H1 (cell line): ENCODE measurements at regions not wholly inside any gene's neighbourhood (a gene's known extent, or its start where the extent isn't known, plus 50 kb on each side); places are given as distances from the start of the nearest gene placed in this dataset.

Experiments used
- CTCF ChIA-PET: fragments of 300-600 bp; sonication (Branson Sonifier 250); formaldehyde crosslinking; loops from one replicate; lab custom pipeline; 2021; ENCODE audit not compliant: partially characterized antibody; lab: Charles Lee
- POLR2A ChIA-PET: fragments of 300-600 bp; sonication (Branson Sonifier 250); formaldehyde crosslinking; loops from one replicate; lab custom pipeline; 2021; ENCODE audit warnings: inconsistent platforms; ENCODE audit not compliant: partially characterized antibody; lab: Charles Lee
- DNase-seq, 2 experiments: peaks; one replicate each; pipeline versions ENCODE4 v3.0.0 to v3.0.0-alpha.2; 2010 to 2022; ENCODE audit warnings: low spot score in 2 of 2, low read depth in 1 of 2, mixed read lengths in 1 of 2
- FAIRE-seq: peaks from 2 replicates; lab custom pipeline; 2011; peaks lifted over from hg19 to GRCh38; lab: Jason Lieb, UNC
- H2AFZ ChIP-seq: 2 replicates; pipeline ENCODE4 v1.8.1; 2012; ENCODE audit warnings: low read length, inconsistent platforms
- H2AK5ac ChIP-seq: 2 replicates; pipeline ENCODE4 v1.6.1; 2013; ENCODE audit warnings: low read depth, low read length
- H2BK120ac ChIP-seq: replicated peaks from 2 replicates; pipeline ENCODE3; 2013; ENCODE audit warnings: low read depth, low read length, inconsistent platforms
- H2BK12ac ChIP-seq: 2 replicates; pipeline ENCODE4 v1.6.1; 2013; ENCODE audit warnings: low read depth, low read length
- H2BK15ac ChIP-seq: 2 replicates; pipeline ENCODE4 v1.6.1; 2013; ENCODE audit warnings: low read length
- H2BK20ac ChIP-seq: 2 replicates; pipeline ENCODE4 v1.6.1; 2013; ENCODE audit warnings: low read length
- H2BK5ac ChIP-seq: 2 replicates; pipeline ENCODE4 v1.6.1; 2013; ENCODE audit warnings: low read depth, low read length
- H3K14ac ChIP-seq: 2 replicates; pipeline ENCODE4 v1.6.1; 2013; ENCODE audit warnings: inconsistent platforms; ENCODE audit not compliant: insufficient read length
- H3K18ac ChIP-seq: 2 replicates; pipeline ENCODE4 v1.6.1; 2013; ENCODE audit warnings: low read length; ENCODE audit errors: extremely low read depth
- H3K23ac ChIP-seq: 2 replicates; pipeline ENCODE4 v1.6.1; 2013; ENCODE audit warnings: inconsistent platforms; ENCODE audit not compliant: insufficient read length
- H3K23me2 ChIP-seq: 2 replicates; pipeline ENCODE4 v1.6.1; 2013; ENCODE audit warnings: low read depth, low read length
- H3K27ac ChIP-seq: 2 replicates; pipeline ENCODE4 v1.6.1; 2011; ENCODE audit warnings: low read depth, low read length, inconsistent platforms
- H3K27me3 ChIP-seq, 4 experiments: replicated peaks in 1 of 4; 1 replicate in 1 of 4; 2 replicates in 3 of 4; pipeline versions ENCODE4 v1.6.1 to v1.8.1; 2011 to 2013; ENCODE audit warnings: low read length in 3 of 4, mild to moderate bottlenecking in 3 of 4, inconsistent platforms in 2 of 4, mixed read lengths in 2 of 4, moderate library complexity in 1 of 4; ENCODE audit not compliant: control insufficient read depth in 3 of 4, insufficient read depth in 3 of 4; ENCODE audit errors: extremely low read depth in 1 of 4
- H3K36me3 ChIP-seq, 4 experiments: 2 replicates each; pipeline versions ENCODE4 v1.6.1 to v1.8.1; 2011 to 2013; ENCODE audit warnings: mild to moderate bottlenecking in 4 of 4, low read length in 3 of 4, moderate library complexity in 2 of 4, control low read depth in 1 of 4, inconsistent platforms in 1 of 4; ENCODE audit not compliant: insufficient read depth in 4 of 4, control insufficient read depth in 2 of 4
- H3K4ac ChIP-seq: replicated peaks from 2 replicates; pipeline ENCODE3; 2013; ENCODE audit warnings: low read length, low read depth, mixed read lengths, inconsistent platforms; ENCODE audit not compliant: insufficient read length
- H3K4me1 ChIP-seq, 4 experiments: replicated peaks in 1 of 4; 1 replicate in 1 of 4; 2 replicates in 3 of 4; pipeline versions ENCODE4 v1.6.1 to v1.8.1; 2011 to 2013; ENCODE audit warnings: low read length in 3 of 4, inconsistent platforms in 2 of 4, mixed read lengths in 1 of 4; ENCODE audit not compliant: insufficient read depth in 4 of 4, control insufficient read depth in 3 of 4
- H3K4me2 ChIP-seq, 2 experiments: 2 replicates each; pipeline versions ENCODE4 v1.6.1 to v1.8.1; 2011 to 2013; ENCODE audit warnings: low read depth in 2 of 2, low read length in 2 of 2, control low read depth in 1 of 2, inconsistent platforms in 1 of 2, mild to moderate bottlenecking in 1 of 2; ENCODE audit not compliant: insufficient read depth in 1 of 2
- H3K4me3 ChIP-seq, 4 experiments: fragments of 200-600, 300-600 bp in 1 of 4; sonication (generic), shearing (Covaris generic), sonication (Bioruptor Twin) in 1 of 4; 2 replicates each; pipeline versions ENCODE4 v1.5.1 to v1.8.1; 2011 to 2016; ENCODE audit warnings: low read length in 4 of 4, low read depth in 3 of 4, control low read depth in 2 of 4, inconsistent platforms in 2 of 4, mild to moderate bottlenecking in 2 of 4, mixed read lengths in 1 of 4, moderate library complexity in 1 of 4; ENCODE audit not compliant: insufficient read depth in 2 of 4; ENCODE audit errors: extremely low read depth in 1 of 4
- H3K56ac ChIP-seq: replicated peaks from 2 replicates; pipeline ENCODE3; 2013; ENCODE audit warnings: low read depth, mild to moderate bottlenecking, mixed read lengths, low read length, inconsistent platforms; ENCODE audit not compliant: insufficient read length
- H3K79me1 ChIP-seq: 2 replicates; pipeline ENCODE4 v1.6.1; 2013; ENCODE audit warnings: low read depth, low read length, control low read depth
- H3K79me2 ChIP-seq, 2 experiments: 2 replicates each; pipeline versions ENCODE4 v1.6.1 to v1.8.1; 2012 to 2013; ENCODE audit warnings: low read length in 2 of 2, mild to moderate bottlenecking in 2 of 2, inconsistent platforms in 1 of 2; ENCODE audit not compliant: insufficient read depth in 2 of 2, control insufficient read depth in 1 of 2
- H3K9ac ChIP-seq, 4 experiments: replicated peaks in 1 of 4; 1 replicate in 1 of 4; 2 replicates in 3 of 4; pipeline versions ENCODE4 v1.6.1 to v1.8.1; 2011 to 2013; ENCODE audit warnings: low read depth in 3 of 4, low read length in 3 of 4, control low read depth in 2 of 4, mild to moderate bottlenecking in 2 of 4, moderate library complexity in 2 of 4, inconsistent platforms in 1 of 4; ENCODE audit errors: extremely low read depth in 1 of 4
- H3K9me3 ChIP-seq, 2 experiments: 2 replicates each; pipeline versions ENCODE4 v1.6.1 to v1.8.1; 2012 to 2013; ENCODE audit warnings: mild to moderate bottlenecking in 2 of 2, moderate library complexity in 2 of 2, control low read depth in 1 of 2, inconsistent platforms in 1 of 2, low read depth in 1 of 2, low read length in 1 of 2, mixed read lengths in 1 of 2; ENCODE audit not compliant: insufficient read depth in 2 of 2
- H4K20me1 ChIP-seq, 2 experiments: replicated peaks in 1 of 2; 2 replicates each; pipeline versions ENCODE3 to v1.8.1; 2011 to 2013; ENCODE audit warnings: inconsistent platforms in 2 of 2, low read length in 2 of 2, mild to moderate bottlenecking in 1 of 2; ENCODE audit not compliant: insufficient read depth in 2 of 2, control insufficient read depth in 1 of 2
- H4K5ac ChIP-seq: 2 replicates; pipeline ENCODE4 v1.6.1; 2013; ENCODE audit warnings: low read length, low read depth, mixed read lengths, inconsistent platforms; ENCODE audit not compliant: insufficient read length
- H4K8ac ChIP-seq: 2 replicates; pipeline ENCODE4 v1.8.0; 2013; ENCODE audit warnings: mild to moderate bottlenecking, moderate library complexity, low read length, inconsistent platforms; ENCODE audit not compliant: insufficient read depth; ENCODE audit errors: extremely low read depth
- H4K91ac ChIP-seq: replicated peaks from 2 replicates; pipeline ENCODE3; 2013; ENCODE audit warnings: low read length, mixed read lengths, inconsistent platforms; ENCODE audit not compliant: insufficient read length
- ATF3 ChIP-seq: IDR thresholded peaks from 2 replicates; pipeline ENCODE4 v1.6.1; 2011; ENCODE audit warnings: low read depth, mild to moderate bottlenecking, low read length; ENCODE audit not compliant: insufficient read depth
- BACH1 ChIP-seq: IDR thresholded peaks from 2 replicates; pipeline ENCODE4 v1.6.1; 2012; ENCODE audit warnings: low read length, improper control_type of control experiment
- CHD2 ChIP-seq: IDR thresholded peaks from 2 replicates; pipeline ENCODE4 v1.6.1; 2012; ENCODE audit warnings: low read length, improper control_type of control experiment
- CTCF ChIP-seq, 3 experiments: IDR thresholded peaks; 1 replicate in 2 of 3; 2 replicates in 1 of 3; pipeline versions ENCODE4 v1.5.1 to v1.6.1; 2011; ENCODE audit warnings: low read length in 3 of 3, mild to moderate bottlenecking in 3 of 3, inconsistent platforms in 2 of 3, low read depth in 1 of 3, moderate library complexity in 1 of 3; ENCODE audit not compliant: insufficient read depth in 1 of 3; ENCODE audit errors: control extremely low read depth in 1 of 3
- HDAC2 ChIP-seq, 2 experiments: fragments of 300-600 bp in 1 of 2; sonication (generic) in 1 of 2; IDR thresholded peaks; 2 replicates each; pipeline ENCODE4 v1.6.1; 2011 to 2012; ENCODE audit warnings: low read depth in 2 of 2, low read length in 2 of 2, mild to moderate bottlenecking in 2 of 2, moderate library complexity in 2 of 2, borderline replicate concordance in 1 of 2, inconsistent platforms in 1 of 2
- JUN ChIP-seq: IDR thresholded peaks from 2 replicates; pipeline ENCODE4 v1.6.1; 2011; ENCODE audit warnings: low read depth, mild to moderate bottlenecking, improper control_type of control experiment, low read length
- KDM5A ChIP-seq: fragments of 200-600 bp; IDR thresholded peaks from 2 replicates; pipeline ENCODE4 v1.7.1; 2012; ENCODE audit warnings: mild to moderate bottlenecking, low read length, inconsistent platforms, mixed read lengths
- NANOG ChIP-seq: IDR thresholded peaks from 2 replicates; pipeline ENCODE4 v1.6.1; 2011; ENCODE audit warnings: low read length, low read depth, mild to moderate bottlenecking, inconsistent platforms; ENCODE audit not compliant: insufficient read depth, poor library complexity, severe bottlenecking
- NRF1 ChIP-seq: IDR thresholded peaks from 2 replicates; pipeline ENCODE4 v1.6.1; 2011; ENCODE audit warnings: mild to moderate bottlenecking, low read depth, low read length, improper control_type of control experiment
- TBP ChIP-seq: IDR thresholded peaks from 2 replicates; pipeline ENCODE4 v1.6.1; 2011; ENCODE audit warnings: low read depth, low read length, improper control_type of control experiment
- TEAD4 ChIP-seq: IDR thresholded peaks from 2 replicates; pipeline ENCODE4 v1.6.1; 2012; ENCODE audit warnings: low read depth, low read length, inconsistent platforms, mixed read lengths
- WGBS, 2 experiments: shearing (Covaris generic) in 1 of 2; methylation state at CpG; one replicate each; pipeline versions ENCODE4 v1.1.6 to v1.1.7; 2013 to 2015; ENCODE audit warnings: low lambda C conversion rate in 2 of 2, mixed read lengths in 2 of 2, inconsistent platforms in 1 of 2, low coverage in 1 of 2, missing lambda C conversion rate in 1 of 2; ENCODE audit not compliant: insufficient replicate concordance in 2 of 2, insufficient coverage in 1 of 2, insufficient read length in 1 of 2; ENCODE audit errors: extremely low coverage in 1 of 2, missing lambda C conversion rate in 1 of 2; 5-methylcytosine and 5-hydroxymethylcytosine counted together

GRCh38 chr13:84668637-84669036 lies 786.4 kb upstream of the SLITRK1 start:
- Histone ChIP-seq H4K20me1 (no peaks in the 10 kb centered on the region), H3K36me3 (no peaks in the 10 kb centered on the region), H3K4me3 (no peak overlapping the region), H3K79me1 (no peaks in the 10 kb centered on the region), H2BK120ac (no peak overlapping the region), H3K56ac (no peak overlapping the region), H3K9me3 (no peaks in the 10 kb centered on the region), H2AFZ (no peak overlapping the region), H3K23ac (no peak overlapping the region), H3K9ac (no peak overlapping the region), H3K27ac (no peak overlapping the region), H3K4me1 (no peaks in the 10 kb centered on the region), H2BK15ac (no peak overlapping the region), H4K8ac (no peak overlapping the region), H2BK12ac (no peak overlapping the region), H3K23me2 (no peaks in the 10 kb centered on the region), H3K4ac (no peak overlapping the region), H3K27me3 (no peaks in the 10 kb centered on the region), H2BK5ac (no peak overlapping the region), H3K4me2 (no peak overlapping the region), H3K79me2 (no peaks in the 10 kb centered on the region), H2BK20ac (no peak overlapping the region)
- POLR2A ChIA-PET, result no interaction called here
- FAIRE-seq, result no peak
- 100% methylated on average over 1 of the region's 1 CpG; no CpG with 5 or more reads in 1 of the 2 experiments for WGBS, 2 experiments
- CTCF ChIA-PET, result no interaction called here
- TF ChIP-seq HDAC2 (IDR thresholded peaks at IDR 0.05; ENCODE audit: borderline replicate concordance in 1 of 2, low read depth in 2 of 2, low read length in 2 of 2) (no peak), KDM5A (no peak), JUN (no peak), ATF3 (no peak), CHD2 (no peak), TBP (no peak), CTCF (IDR thresholded peaks at IDR 0.05; ENCODE audit: control extremely low read depth in 1 of 3, insufficient read depth in 1 of 3, low read depth in 1 of 3, low read length in 3 of 3) (no peak), BACH1 (no peak), NRF1 (no peak), TEAD4 (no peak), NANOG (no peak)
- TF ChIP-seq, all 59 proteins: peak for 0
- Histone ChIP-seq H4K5ac (no peak overlapping the region), H4K91ac (no peak overlapping the region), H3K18ac (no peak overlapping the region), H3K14ac (no peak overlapping the region), H2AK5ac (no peak overlapping the region)
- no peak for DNase-seq
